ENCODE measurements at regions not wholly inside any gene's neighbourhood (a gene's known extent, or its start where the extent isn't known, plus 50 kb on each side); places are given as distances from the start of the nearest gene placed in this dataset.
"Not testable (repeated sequence)": the region's sequence is repeated elsewhere in the genome, so short reads cannot be mapped to it uniquely, and the experiment has no call there.

DNA sequence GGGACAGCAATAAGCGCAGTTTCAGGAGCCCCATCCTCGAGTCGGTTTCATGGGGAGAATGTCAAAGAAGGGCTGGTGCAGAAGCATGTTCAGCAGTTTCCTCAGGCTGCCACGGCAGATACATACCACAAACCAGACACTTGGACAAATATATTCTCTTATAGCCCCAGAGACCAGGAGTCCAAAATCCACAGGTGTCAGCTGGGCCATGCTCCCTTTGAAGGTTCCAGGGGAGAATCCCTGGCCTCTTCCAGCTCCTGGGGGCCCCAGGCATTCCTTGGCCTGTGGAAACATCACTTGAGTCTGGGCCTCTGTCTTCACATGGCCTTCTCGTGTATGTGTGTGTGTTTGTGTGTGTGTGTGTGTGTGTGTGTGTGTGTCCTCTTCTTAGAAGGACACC is 164.1 kb downstream of the UQCRFS1 start:
- no peak for DNase-seq

DNA sequence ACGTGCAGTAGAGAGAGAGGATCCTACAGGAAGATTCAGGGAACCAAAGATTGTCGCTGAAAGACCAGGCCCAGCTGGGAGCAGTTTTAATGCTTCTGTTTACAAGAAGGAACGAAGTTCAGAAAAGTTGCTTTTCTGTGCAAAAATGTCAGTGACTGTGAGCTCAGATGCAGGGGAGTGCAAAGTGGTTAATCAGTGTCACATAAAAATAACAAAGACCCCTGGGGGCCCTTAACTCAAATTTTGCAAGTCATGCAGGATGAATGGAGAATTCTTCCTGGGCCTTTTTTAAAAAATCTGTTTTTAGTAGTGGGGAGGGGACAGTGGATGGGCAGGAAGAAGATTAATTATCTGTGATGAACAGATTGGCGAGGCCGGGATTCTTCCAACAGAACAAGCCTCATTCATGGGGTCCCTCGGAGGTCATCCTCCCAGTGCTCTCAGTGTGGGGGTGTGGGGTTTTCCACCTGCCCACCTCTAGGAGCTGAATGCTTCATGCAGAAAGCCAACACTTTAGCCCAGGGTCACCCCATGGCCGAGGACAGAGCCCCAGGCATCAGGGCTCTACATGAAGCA is 167.2 kb downstream of the UQCRFS1 start:
- no peak for DNase-seq

DNA sequence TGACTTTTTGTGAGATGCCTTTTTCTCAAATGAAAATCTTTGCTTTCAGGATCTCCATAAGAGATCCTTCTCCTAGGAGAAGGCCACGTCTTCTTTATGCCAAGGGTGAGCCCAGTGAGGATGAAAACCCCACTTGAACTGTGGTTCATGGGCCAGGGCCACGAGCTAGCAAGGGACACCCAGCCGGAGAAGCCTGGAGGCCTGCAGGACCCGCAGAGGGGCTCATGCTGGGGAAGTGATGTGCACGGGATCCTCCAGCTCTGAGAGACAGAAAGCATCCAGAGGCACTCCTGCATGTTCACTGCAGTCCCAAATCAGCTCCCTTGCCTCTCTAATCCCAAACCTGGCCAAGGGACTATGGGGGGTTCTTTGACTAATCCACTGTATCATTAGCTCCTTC is 168.9 kb downstream of the UQCRFS1 start:
- DNase-seq, result no peak

DNA sequence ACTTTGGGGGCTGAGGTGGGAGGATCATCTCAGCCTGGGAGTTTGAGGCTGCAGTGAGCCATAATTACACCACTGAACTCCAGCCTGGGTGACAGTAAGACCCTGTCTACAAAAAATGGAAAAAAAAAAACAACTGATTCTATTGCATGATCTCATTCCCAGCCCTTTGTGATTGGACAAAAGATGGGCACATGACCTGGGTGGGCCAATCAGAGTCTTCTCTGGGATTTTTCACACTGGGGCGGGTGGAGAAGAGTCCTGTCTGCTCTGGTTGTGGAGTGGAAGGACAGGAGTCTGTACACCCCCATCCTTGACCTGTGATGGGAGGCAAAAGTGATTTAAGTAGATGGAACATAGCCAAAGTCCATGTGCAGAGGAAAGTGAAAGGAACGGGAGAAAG is 170.5 kb downstream of the UQCRFS1 start:
- no peak for DNase-seq

DNA sequence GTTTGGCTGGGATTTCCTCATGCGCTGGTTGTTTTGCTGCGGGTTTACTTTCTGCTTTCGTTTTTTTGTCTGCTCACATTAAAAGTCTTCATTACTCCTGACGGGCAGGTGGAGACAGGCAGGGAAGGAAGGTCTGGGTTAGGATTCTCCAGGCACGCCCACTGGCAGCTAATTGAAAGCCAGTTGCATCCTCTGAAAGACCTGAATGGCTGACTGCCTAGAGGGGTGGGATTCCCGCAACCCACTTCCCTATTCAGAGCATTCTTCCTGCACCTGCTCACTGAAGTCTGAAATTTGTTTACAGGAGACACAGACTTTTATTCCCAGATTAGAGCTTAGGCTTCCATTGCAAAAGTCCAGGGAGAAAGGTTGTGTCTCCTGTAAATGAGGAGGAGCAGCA is 172.0 kb downstream of the UQCRFS1 start:
- DNase-seq, result no peak

DNA sequence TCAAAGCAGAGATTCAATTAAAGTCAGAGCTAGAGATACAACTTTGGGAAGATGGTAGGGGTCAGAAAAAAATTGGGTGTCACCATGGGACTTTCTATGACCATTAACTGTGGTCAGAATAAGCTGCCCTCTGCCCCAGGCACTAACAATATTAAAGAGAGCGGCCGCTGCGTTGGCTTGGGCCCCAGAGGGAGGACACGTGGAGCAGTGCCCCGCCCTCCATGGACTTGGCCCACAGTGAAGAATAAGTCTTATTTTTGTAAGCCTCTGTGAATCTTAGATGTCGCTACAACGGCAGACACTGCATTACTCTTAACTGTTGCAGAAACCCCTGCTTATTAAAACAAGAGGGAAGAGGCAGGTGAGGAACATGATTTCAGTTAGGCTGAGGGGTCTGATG is 172.7 kb downstream of the UQCRFS1 start:
- no peak for DNase-seq

DNA sequence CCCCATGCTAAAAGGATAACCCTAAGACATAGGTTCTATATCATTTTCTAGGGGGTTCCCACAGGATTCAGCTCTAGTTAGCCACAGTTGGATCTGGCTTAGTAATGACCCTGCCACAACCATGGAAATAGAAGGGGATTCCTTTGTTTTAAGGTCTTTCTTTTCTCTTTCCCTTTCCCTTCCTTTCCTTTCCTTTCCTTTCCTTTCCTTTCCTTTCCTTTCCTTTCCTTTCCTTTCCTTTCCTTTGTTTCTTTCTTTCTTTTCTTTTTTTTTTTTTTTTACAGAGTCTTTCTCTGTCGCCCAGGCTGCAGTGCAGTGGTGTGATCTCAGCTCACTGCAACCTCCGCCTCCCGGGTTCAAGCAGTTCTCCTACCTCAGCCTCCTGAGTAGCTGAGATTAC is 173.9 kb downstream of the UQCRFS1 start:
- DNase-seq, result not testable (repeated sequence)

DNA sequence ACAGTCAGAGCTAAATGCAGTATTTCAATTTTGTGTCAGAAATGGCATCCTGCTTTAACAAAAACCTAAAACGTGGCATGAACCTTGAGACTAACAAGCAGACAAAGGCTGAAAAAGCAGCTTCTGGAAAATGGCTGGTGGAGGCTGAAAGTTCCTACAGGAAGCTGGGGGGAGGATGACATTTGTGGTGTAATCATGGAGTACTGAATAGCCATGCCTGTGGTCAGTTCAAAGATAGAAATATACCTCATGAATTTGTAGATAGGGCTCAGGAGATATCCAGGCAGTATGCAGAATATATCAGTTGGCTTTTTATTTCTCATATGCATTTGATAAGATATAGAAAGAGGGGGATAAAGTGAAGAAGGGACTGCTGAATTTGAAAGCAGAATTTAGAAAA is 181.7 kb downstream of the UQCRFS1 start:
- no peak for DNase-seq

DNA sequence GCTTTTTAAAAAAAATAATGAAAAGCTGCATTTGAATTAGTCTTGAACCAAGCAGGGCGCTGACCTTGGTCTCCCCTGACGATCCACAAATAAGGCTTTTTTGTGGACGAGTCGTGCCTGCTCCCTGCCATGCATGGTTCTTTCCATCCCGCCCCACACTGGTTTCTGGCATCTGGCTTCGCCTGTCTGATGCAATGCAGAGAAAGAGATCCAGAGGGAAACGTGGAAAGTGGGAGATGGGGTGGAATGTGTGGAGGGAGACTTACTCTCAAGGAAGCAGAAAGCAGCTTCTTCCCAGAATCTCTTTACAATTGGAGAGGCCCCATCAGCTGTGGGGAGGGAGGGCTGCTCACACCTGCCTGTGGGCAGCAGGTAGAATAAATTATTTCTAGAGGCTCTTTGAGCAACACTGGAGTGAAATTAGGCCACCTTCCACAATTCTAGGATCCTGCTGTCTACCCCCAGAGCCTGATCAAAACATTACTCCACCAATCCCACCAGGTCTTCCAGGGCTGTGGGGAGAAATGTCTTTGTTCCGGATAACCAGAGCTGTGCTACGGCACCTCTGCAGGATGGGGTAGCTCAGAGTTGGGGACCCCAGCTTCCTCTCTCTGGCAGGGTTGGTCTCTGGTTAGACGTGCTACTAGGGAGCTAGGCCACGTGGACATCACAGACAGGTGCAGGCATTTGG is 183.5 kb downstream of the UQCRFS1 start:
- no peak for DNase-seq

DNA sequence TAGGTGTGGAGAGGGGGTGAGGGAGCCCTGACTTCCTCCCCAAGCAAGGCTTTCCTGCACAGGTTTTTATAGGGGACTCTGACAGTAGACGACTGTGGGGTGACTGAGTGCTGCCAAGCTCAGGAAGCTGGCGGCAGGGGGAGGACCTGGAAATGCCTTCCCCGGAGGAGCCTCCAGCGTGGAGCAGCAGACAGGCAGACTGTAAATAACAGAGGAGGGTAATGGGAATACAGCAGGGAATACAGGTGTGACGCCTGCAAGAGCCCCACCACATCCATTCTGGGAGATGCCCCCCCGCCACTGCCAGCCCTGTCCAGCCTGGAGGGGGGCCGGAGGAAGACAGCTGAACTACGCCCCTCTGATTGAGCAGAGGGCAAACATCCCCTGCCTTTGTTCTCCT is 190.4 kb downstream of the UQCRFS1 start:
- no peak for DNase-seq

DNA sequence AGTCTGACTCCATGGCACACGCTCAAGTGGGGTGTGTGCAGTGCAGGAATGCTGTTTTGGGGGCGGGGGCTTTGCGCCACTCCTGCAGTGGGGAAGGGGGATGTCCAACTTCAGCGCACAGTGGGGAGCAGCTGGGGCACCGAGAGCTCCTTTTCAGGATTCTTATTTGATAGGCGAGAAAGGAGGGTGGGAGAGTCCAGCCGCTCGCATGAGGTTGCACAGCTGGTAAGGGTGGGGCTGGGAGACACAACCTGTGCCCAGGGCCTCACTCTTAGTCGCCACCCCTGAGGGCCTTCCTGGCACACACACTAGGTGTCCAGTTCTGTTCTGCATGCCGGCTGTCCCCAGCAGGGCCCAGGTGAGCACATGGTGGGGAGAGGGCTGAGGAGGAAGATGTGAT is 190.8 kb downstream of the UQCRFS1 start:
- DNase-seq, result no peak

DNA sequence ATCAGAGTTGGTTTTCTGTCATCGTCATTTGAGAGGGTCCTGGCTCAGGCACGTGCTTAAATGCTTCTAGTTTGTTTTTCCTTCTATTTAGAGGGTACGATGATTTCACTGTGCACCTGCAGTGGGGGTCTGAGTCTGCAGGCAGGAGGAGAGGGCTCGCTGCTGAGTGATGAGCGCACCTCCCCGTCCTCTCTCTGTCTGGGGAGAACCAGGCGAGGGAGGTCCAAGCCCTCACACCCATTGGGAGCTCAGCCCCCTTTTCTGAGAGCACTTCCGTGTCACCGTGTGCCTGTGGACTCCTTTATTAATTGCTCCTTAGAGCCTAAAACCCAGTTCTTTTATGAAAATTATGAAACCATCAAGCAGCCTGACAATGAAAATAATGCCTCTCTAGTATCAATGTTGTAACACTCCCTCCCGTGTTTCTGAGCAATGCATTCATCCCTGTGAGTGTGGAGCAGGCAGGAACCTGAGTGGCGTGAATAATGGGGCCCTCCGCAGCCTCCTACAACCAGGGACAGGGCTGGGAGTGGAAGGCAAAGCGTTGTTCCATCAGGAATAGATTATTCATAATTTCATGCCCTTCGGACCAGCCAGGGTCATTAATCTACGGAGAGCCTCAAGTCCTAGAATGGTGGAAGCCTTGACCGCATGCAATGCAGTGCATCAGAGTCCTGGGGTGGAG is 191.6 kb downstream of the UQCRFS1 start:
- no peak for DNase-seq

DNA sequence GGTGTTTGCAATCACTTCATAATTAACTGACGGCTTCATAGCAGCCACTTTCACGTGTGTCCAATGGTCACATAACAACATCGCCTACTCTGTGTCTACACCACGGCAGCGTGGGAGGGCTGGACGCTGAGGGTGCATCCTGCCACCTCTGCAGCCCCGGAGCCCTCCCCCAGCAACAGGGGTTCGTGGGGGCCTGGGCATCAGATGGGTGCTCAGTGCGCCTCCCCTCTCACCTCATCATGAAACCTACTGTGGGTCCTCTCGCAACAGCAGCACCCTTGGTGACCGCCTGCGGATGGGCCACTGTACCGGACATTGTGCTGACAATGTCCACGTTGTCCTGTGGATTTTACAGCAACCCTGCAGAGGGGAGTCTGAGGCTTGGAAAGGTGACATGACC is 193.5 kb downstream of the UQCRFS1 start:
- no peak for DNase-seq

DNA sequence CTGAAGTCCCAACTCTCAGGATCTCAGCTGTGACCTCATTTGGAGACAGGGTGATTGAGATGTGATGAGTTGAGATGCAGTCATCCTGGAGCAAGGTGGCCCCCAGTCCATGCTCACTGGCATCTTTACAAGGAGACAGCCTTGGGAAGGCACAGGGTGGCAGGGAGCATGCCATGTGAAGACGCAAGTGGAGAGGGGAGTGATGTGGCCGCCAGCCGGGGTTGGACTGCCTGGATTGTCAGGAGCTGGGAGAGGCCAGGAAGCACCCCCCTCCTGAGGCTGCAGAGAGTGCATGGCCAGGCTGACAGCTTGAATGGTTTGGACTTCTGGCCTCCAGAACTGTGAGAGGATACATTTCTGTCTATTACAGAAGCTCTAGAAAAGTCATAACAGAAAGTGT is 194.4 kb downstream of the UQCRFS1 start:
- no peak for DNase-seq

DNA sequence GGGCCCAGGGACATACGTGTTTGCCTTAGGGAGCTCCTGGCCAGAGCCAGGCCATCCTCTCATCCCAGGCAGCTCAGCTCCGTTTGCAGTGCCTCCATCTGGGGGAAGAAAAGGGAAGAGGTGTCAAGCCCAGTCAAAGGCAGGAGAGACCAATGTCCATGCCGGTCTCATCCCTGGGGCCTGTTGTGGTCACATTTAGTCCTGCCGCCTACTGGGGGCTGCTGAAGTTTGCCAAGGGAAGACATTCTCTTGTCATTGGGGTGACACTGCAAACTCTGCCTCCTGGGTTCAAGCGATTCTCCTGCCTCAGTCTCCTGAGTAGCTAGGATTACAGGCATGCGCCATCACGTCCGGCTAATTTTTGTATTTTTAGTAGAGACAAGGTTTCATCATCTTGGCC is 195.2 kb downstream of the UQCRFS1 start:
- DNase-seq, result no peak

DNA sequence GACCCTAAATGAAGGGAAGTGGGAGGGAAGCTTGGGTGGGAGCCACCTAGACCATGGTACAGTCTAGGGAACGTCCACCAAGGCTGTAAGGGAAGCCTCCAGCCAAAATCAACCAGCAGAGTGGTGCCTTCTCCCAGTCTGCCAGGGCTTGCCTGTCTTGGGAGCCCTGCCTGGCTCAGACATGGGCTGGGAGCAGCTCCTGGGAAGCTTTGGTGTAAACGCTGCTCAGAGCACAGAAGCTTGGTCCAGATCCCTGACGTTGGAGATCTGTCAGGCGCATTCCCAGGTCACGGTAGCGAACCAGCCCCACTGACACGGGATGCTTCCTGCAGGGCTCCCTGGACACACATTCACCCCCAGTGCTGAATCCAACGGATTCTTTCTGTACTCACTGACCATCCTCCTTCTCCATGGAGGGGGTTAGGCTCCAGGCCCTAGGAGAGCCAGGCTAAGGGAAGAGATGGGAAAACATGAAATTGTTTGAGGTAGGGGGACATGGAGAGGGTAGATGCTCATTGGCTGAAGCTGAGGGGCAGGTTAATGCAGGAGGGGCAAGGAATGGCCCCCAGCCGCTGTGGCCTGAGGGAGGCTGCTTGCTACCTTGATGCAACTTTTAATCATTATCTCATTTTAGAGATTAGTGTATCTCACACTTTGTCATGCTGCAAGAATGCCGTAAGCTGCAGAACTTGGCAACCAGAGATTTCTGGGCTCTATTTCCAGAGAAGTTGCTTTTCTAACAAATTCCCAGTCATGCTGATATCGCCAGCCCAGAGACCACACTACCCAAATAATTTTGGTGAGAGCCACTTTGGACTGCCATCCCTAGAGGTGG is 195.8 kb downstream of the UQCRFS1 start:
- DNase-seq, result no peak

DNA sequence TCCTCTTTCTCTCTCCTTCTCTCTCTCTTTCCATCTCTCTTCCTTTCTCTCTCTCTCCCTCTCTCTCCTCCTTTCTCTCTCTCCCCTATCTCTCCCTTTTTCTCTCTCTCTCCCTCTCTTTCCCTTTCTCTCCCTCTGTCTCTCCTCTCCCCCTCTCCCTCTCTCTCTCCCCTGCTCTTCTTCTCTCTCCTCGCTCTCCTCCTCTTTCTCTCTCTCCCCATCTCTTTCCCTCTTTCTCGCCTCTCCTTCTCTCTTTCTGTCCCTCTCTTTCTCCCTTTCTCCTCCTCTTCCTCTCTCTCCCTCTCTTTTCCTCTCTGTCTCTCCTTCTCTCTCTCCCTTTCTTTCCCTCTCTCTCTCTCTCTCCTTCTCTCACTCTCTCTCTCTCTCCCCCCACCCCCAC is 196.6 kb downstream of the UQCRFS1 start:
- DNase-seq, result no peak

DNA sequence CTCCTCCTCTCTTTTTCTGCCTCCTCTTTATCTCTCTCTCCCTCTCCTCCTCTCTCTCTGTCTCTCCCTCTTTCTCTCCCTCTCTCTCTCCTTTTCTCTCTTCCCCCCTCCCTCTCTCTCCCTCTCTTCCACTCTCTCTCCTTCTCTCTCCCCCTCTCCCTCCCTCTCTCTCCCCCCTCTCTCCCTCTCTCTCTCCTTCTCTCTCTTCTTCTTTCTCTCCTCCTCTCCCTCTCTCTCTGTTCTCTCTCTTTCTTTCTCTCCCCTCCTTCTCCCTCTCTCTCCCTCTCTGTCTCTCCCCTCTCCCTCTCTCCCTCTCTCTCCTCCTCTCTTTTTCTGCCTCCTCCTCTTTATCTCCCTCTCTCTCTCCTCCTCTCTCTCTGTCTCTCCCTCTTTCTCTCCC is 197.4 kb downstream of the UQCRFS1 start:
- no peak for DNase-seq

DNA sequence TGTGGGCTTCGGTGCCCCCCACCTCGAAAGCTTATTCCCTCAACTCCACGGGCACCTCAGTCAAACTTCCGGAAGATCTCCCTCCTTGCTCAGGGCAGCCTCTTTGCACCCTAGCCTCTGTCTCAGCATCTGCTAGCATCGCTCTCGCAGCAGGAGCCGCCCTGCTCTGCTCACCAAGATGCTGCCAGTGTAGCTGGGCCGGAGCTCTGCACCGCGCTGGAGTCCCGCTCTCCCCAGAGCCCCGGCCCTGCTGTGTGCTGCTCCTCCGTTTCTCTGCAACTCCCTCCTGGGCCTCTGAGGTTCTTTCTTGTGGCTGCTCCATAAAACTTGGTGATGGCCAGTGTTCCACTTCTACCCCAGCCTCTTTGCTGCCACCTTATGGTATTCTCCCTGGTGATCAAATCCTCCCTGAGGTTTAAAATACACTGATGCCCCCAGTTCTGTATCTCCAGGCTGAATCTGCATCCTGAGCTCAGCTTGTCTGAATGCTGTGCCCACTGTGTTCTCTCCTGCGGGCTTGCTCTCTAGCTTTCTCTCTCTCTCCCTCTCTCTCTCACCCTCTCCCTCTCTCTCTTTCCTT is 198.0 kb downstream of the UQCRFS1 start:
- DNase-seq, result no peak

DNA sequence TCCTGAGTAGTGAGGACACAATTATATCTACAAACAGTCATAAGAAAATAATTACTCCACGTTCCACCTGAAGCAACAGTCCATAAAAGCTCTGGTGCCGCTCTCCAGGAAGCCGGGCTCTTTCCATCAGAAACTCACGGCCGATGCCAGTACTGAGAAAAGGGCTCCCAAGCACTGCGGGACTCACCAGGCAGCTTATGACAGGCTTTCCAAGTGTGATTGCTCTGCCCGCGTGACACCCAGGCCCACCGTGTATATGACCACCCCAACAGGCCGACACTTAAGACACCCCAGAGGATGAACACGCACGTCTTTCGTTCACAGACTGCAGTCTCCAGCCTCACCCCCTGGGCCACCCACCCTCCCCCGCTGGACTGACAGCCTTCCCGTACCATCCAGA is 199.0 kb downstream of the UQCRFS1 start:
- DNase-seq, result no peak

DNA sequence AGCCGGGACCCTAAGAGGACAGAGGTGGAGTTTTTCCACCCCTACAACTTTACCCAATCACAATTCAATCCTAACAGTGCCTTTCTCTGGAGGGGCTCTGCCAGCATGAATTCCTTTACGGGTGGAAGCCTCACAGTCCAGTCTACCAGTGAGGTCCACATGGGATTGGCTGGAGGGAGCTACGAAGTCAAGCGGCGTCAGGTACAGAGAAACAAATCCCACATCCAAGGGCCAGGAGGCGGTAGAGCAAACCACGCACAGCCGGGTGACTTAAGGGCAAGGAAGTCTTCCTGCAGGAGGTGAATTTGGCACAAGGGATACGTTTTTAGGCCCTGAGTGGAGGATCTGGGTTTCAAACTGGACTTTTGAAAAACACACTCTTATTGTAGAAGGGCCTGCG is 199.6 kb downstream of the UQCRFS1 start:
- DNase-seq, result no peak

DNA sequence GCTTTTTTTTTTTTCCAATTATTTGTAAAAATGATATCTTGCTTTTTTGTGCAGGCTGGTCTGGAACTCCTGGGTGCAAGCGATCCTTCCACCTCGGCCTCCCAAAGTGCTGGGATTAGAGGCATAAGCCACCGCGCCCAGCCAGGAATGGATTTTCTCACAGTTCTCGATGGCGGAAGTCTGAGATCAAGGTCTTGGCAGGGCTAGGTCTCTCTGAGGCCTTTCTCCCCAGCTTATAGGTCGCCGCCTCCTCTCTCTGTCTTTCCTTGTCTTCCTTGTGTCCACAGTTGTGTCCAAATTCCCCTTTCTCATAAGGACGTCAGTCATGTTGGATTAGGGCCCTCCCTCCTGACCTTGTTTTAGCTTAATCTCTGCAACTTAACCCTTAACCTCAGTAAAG is 200.5 kb downstream of the UQCRFS1 start:
- DNase-seq, result no peak

DNA sequence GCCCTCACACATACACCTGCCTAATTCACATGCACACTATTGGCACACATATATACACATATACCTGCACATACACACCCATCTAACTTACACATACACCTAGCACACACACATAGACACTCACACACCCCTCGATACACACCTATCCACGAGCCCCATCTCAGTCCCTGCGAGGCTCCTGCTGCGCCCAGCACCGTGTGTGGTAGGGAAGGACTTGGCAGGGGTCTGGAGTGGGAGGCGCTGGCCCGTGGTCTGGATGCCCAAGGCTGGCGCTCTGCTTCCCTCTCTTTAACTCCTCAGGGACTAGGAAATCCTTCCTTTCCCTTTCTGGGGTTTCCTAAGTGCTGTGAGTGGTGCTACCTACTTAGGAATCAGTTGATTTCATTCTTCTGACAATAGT is 202.7 kb downstream of the UQCRFS1 start:
- no peak for DNase-seq
